ENCODE measurements at regions not wholly inside any gene's neighbourhood (a gene's known extent, or its start where the extent isn't known, plus 50 kb on each side); places are given as distances from the start of the nearest gene placed in this dataset.

DNA sequence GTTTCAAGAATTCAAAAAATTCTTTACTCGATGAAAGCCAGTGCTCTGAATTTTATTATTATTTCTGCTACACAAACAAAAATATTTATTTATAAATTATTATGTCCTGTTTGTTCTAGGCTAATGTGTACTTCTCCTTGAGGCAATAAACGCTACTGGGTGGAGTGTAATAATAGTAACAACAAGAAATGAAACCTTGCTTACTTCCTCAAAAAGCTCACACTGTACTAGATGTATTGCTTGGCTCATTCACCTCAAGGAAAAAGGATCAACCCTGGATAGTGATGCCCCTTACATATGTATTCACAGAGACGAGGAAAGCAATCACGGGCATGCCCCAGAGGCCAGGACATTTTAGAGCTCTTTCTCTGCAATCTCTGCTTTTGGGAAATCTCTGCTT, 685.6 kb upstream of the NXPH2 start:
- TF ChIP-seq POLR2A (IDR thresholded peaks at IDR 0.05): no peak
- TF ChIP-seq, protein P1, sequence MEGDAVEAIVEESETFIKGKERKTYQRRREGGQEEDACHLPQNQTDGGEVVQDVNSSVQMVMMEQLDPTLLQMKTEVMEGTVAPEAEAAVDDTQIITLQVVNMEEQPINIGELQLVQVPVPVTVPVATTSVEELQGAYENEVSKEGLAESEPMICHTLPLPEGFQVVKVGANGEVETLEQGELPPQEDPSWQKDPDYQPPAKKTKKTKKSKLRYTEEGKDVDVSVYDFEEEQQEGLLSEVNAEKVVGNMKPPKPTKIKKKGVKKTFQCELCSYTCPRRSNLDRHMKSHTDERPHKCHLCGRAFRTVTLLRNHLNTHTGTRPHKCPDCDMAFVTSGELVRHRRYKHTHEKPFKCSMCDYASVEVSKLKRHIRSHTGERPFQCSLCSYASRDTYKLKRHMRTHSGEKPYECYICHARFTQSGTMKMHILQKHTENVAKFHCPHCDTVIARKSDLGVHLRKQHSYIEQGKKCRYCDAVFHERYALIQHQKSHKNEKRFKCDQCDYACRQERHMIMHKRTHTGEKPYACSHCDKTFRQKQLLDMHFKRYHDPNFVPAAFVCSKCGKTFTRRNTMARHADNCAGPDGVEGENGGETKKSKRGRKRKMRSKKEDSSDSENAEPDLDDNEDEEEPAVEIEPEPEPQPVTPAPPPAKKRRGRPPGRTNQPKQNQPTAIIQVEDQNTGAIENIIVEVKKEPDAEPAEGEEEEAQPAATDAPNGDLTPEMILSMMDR (IDR thresholded peaks at IDR 0.05): no peak

Measured in vagina (tissue), 2 donors.